SK-N-SH (cell line): ENCODE measurements at regions not wholly inside any gene's neighbourhood (a gene's known extent, or its start where the extent isn't known, plus 50 kb on each side); places are given as distances from the start of the nearest gene placed in this dataset.

Experiments
- GABPA ChIP-seq: IDR thresholded peaks from 2 replicates; pipeline ENCODE4 v1.4.0; 2012; ENCODE audit warnings: low read depth, mild to moderate bottlenecking
- MXI1 ChIP-seq: IDR thresholded peaks from 2 replicates; pipeline ENCODE4 v1.6.1; 2012; ENCODE audit warnings: mild to moderate bottlenecking, low read depth, low read length, improper control_type of control experiment

DNA sequence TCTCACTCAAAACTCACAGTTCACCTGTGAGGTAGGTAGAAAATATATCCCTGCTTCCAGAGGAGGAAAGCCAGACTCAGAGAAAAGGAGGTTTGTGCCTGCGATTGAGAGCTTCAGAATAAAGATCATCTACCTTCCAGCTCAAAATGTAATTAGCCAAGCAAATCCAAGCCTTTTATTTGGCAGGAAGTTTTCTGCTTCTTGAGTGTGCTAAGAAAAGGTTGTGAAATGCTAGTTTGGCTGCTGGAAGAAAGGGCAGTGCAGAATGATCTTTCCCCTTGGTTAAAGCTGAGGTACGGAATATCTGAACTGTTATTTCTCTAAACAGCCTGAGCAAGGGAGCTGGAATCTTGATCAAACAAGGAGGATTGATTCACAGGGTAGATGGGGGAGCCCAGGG is 59.7 kb upstream of the VCX3B start:
- TF ChIP-seq GABPA (no peak), MXI1 (no peak)
